ENCODE measurements at regions not wholly inside any gene's neighbourhood (a gene's known extent, or its start where the extent isn't known, plus 50 kb on each side); places are given as distances from the start of the nearest gene placed in this dataset.

DNA sequence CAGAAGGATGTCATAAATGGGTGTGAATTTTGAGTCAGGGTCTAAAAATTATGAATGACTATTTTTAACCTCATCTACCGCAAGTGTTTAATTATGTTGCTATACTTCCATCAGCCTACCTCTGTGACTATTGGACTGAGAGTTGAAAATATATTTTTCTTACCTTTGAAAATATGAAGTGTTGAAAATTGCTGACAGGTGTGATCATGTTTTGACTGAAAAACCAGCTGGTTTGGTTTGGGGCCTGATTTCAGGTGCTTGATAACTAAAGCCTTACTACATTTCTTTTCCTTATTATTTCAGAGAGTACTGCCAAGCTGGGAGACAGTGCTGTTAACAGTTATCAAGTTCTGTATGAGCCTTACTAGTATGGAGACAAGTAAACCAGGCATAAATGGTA is 107.2 kb upstream of the DUSP10 start (continued):
- TF ChIP-seq, protein P1, sequence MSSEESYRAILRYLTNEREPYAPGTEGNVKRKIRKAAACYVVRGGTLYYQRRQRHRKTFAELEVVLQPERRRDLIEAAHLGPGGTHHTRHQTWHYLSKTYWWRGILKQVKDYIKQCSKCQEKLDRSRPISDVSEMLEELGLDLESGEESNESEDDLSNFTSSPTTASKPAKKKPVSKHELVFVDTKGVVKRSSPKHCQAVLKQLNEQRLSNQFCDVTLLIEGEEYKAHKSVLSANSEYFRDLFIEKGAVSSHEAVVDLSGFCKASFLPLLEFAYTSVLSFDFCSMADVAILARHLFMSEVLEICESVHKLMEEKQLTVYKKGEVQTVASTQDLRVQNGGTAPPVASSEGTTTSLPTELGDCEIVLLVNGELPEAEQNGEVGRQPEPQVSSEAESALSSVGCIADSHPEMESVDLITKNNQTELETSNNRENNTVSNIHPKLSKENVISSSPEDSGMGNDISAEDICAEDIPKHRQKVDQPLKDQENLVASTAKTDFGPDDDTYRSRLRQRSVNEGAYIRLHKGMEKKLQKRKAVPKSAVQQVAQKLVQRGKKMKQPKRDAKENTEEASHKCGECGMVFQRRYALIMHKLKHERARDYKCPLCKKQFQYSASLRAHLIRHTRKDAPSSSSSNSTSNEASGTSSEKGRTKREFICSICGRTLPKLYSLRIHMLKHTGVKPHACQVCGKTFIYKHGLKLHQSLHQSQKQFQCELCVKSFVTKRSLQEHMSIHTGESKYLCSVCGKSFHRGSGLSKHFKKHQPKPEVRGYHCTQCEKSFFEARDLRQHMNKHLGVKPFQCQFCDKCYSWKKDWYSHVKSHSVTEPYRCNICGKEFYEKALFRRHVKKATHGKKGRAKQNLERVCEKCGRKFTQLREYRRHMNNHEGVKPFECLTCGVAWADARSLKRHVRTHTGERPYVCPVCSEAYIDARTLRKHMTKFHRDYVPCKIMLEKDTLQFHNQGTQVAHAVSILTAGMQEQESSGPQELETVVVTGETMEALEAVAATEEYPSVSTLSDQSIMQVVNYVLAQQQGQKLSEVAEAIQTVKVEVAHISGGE (tag by site-specific recombination; conservative IDR thresholded peaks at IDR 0.05; ENCODE audit: low read depth) = no peak
- TF ChIP-seq GLIS1 (tag by site-specific recombination; IDR thresholded peaks at IDR 0.05) (no peak), REPIN1 (tag by site-specific recombination; IDR thresholded peaks at IDR 0.05; ENCODE audit: low read depth) (no peak)

DNA sequence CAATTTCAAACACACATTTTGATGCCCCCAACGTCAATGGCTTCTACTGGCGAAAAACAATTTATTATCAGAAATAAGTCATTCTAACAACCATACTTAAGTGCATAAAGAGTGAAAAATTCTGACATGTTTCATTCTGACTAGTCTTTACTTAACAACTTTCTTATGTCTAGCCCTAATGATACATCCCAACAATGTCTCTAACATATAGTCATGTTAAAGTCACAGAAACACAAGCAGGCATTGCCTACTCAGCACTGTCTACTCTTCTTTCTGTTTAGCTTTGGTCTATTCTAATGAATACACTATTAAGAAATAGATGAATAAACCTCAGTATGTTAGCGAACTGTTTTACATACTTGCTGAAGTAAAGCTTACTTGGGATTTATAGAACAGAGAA is 105.8 kb upstream of the DUSP10 start:
- Histone ChIP-seq H3K36me3 (ENCODE audit: control insufficient read depth in 2 of 2, insufficient read depth in 1 of 2, low read length in 2 of 2) (no peaks in the 10 kb centered on the region), H3K4me3 (ENCODE audit: low read depth, low read length) (no peak overlapping the region), H3K9me3 (ENCODE audit: control insufficient read depth, insufficient read depth, low read depth, low read length) (no peaks in the 10 kb centered on the region), H3K4me1 (ENCODE audit: control insufficient read depth, insufficient read depth, low read length) (peaks cover 9% of the 10 kb centered on the region), H3K27ac (ENCODE audit: extremely low read depth, low read depth, low read length) (no peak overlapping the region)
- TF ChIP-seq ZNF830 (tag by site-specific recombination; IDR thresholded peaks at IDR 0.05; ENCODE audit: low read depth) (no peak), TRIM28 (IDR thresholded peaks at IDR 0.05; ENCODE audit: borderline replicate concordance, low read length) (no peak), ZEB2 (tag by site-specific recombination; IDR thresholded peaks at IDR 0.05) (no peak), ZNF211 (tag by site-specific recombination; IDR thresholded peaks at IDR 0.05; ENCODE audit: low read depth) (no peak), ZNF624 (tag by site-specific recombination; IDR thresholded peaks at IDR 0.05) (no peak), ZNF16 (tag by site-specific recombination; IDR thresholded peaks at IDR 0.05; ENCODE audit: low read depth) (no peak), BCL11A (tag by site-specific recombination; IDR thresholded peaks at IDR 0.05; ENCODE audit: low read depth) (no peak)
- ChIA-PET CTCF (interaction anchor here (0.7 kb wide), 1 partner anchor 31 kb away, joined by 3 read pairs; no protein-coding TSS in a partner anchor), POLR2A (no interaction called here)

DNA sequence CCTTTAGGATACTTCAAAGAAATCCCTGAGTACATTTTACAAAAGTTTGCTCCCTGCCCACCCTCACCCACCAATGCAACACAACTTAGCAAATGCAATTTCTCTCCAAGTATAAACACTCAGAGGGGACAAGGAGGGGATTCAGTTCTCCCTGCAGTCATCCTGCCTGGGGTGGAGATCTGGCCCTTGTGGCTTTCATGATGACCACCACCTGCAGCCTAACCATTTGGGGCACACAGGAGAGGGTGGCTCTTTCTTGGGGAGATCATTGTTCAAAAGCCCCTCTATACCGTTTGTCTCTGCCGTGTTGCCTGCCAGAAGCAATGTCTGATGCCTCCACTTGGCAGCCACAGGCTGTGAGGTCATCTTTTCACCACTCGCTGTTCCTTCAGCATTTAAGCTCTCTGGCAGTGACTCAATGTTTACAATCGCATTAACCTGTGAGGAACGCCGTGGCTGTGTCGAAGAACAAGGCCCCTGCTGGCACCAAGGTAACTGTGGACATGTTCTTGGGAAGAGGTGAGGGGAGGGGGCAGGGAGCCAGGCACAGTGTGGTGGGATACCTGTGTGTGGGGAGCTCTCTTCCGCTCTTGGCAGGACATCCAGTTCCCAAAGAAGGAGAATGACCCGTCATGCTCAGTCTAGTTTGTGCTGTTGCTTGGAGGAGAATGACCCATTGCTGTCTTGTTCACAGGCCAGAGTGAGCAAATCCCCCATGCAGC is 103.9 kb upstream of the DUSP10 start:
- Histone ChIP-seq H3K4me3 (ENCODE audit: low read depth, low read length) (no peak overlapping the region), H3K9me3 (ENCODE audit: control insufficient read depth, insufficient read depth, low read depth, low read length) (no peaks in the 10 kb centered on the region), H3K27ac (ENCODE audit: extremely low read depth, low read depth, low read length) (peak overlapping the region; percentile 50), H3K36me3 (ENCODE audit: control insufficient read depth in 2 of 2, insufficient read depth in 1 of 2, low read length in 2 of 2) (no peaks in the 10 kb centered on the region), H3K4me1 (ENCODE audit: control insufficient read depth, insufficient read depth, low read length) (peaks cover 5% of the 10 kb centered on the region)
- ChIA-PET POLR2A (interaction anchor here (0.6 kb wide), 1 partner anchor 1186 kb away, joined by 4 read pairs; no protein-coding TSS in a partner anchor), CTCF (interaction anchor here (0.6 to 1.1 kb wide), 2 partner anchors 13 to 53 kb away, joined by 3 to 4 read pairs; no protein-coding TSS in a partner anchor)
- TF ChIP-seq, protein P2, sequence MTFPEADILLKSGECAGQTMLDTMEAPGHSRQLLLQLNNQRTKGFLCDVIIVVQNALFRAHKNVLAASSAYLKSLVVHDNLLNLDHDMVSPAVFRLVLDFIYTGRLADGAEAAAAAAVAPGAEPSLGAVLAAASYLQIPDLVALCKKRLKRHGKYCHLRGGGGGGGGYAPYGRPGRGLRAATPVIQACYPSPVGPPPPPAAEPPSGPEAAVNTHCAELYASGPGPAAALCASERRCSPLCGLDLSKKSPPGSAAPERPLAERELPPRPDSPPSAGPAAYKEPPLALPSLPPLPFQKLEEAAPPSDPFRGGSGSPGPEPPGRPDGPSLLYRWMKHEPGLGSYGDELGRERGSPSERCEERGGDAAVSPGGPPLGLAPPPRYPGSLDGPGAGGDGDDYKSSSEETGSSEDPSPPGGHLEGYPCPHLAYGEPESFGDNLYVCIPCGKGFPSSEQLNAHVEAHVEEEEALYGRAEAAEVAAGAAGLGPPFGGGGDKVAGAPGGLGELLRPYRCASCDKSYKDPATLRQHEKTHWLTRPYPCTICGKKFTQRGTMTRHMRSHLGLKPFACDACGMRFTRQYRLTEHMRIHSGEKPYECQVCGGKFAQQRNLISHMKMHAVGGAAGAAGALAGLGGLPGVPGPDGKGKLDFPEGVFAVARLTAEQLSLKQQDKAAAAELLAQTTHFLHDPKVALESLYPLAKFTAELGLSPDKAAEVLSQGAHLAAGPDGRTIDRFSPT (tag by site-specific recombination; IDR thresholded peaks at IDR 0.05) = 0 out of 2 replicates have a peak, but pooled peaks have one; percentile 11
- TF ChIP-seq ZBTB21 (tag by site-specific recombination; IDR thresholded peaks at IDR 0.05) = peak; percentile 40; the same call in 1 of the 2 replicates
- TF ChIP-seq GLI4 (tag by site-specific recombination; IDR thresholded peaks at IDR 0.05) = 0 out of 2 replicates have a peak, but pooled peaks have one; percentile 17
- no peak for TF ChIP-seq ZNF600 (tag by site-specific recombination; IDR thresholded peaks at IDR 0.05)
- TF ChIP-seq ZNF629 (tag by site-specific recombination; IDR thresholded peaks at IDR 0.05) = peak; percentile 70
- no peak for TF ChIP-seq ZNF654 (tag by site-specific recombination; IDR thresholded peaks at IDR 0.05; ENCODE audit: low read depth)
- TF ChIP-seq ZNF341 (tag by site-specific recombination; IDR thresholded peaks at IDR 0.05; ENCODE audit: low read depth) = peak; percentile 61
- TF ChIP-seq ZNF48 (tag by site-specific recombination; IDR thresholded peaks at IDR 0.05) = no peak
- TF ChIP-seq MZF1 (tag by site-specific recombination; IDR thresholded peaks at IDR 0.05; ENCODE audit: borderline replicate concordance) = peak; percentile 89; the same call in 1 of the 2 replicates
- TF ChIP-seq ZNF155 (tag by site-specific recombination; IDR thresholded peaks at IDR 0.05) = no peak
- TF ChIP-seq, protein P3, sequence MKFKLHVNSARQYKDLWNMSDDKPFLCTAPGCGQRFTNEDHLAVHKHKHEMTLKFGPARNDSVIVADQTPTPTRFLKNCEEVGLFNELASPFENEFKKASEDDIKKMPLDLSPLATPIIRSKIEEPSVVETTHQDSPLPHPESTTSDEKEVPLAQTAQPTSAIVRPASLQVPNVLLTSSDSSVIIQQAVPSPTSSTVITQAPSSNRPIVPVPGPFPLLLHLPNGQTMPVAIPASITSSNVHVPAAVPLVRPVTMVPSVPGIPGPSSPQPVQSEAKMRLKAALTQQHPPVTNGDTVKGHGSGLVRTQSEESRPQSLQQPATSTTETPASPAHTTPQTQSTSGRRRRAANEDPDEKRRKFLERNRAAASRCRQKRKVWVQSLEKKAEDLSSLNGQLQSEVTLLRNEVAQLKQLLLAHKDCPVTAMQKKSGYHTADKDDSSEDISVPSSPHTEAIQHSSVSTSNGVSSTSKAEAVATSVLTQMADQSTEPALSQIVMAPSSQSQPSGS (tag by site-specific recombination; IDR thresholded peaks at IDR 0.05; ENCODE audit: low read depth) = peak; percentile 34; the same call in 1 of the 2 replicates
- 0 out of 2 replicates have a peak, but pooled peaks have one; percentile 28 for TF ChIP-seq ZNF366 (tag by site-specific recombination; conservative IDR thresholded peaks at IDR 0.05)
- TF ChIP-seq ZNF24 (tag by site-specific recombination; IDR thresholded peaks at IDR 0.05) = no peak
- TF ChIP-seq, protein P4, sequence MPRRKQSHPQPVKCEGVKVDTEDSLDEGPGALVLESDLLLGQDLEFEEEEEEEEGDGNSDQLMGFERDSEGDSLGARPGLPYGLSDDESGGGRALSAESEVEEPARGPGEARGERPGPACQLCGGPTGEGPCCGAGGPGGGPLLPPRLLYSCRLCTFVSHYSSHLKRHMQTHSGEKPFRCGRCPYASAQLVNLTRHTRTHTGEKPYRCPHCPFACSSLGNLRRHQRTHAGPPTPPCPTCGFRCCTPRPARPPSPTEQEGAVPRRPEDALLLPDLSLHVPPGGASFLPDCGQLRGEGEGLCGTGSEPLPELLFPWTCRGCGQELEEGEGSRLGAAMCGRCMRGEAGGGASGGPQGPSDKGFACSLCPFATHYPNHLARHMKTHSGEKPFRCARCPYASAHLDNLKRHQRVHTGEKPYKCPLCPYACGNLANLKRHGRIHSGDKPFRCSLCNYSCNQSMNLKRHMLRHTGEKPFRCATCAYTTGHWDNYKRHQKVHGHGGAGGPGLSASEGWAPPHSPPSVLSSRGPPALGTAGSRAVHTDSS (tag by site-specific recombination; IDR thresholded peaks at IDR 0.05) = no peak
- TF ChIP-seq TRIM28 (IDR thresholded peaks at IDR 0.05; ENCODE audit: borderline replicate concordance, low read length) = 0 out of 2 replicates have a peak, but pooled peaks have one; percentile 36
- no peak for TF ChIP-seq ZNF223 (tag by site-specific recombination; IDR thresholded peaks at IDR 0.05)

Data from HEK293 (cell line).